Upper lobe of left lung (tissue), 6 donors: ENCODE measurements at regions not wholly inside any gene's neighbourhood (a gene's known extent, or its start where the extent isn't known, plus 50 kb on each side); places are given as distances from the start of the nearest gene placed in this dataset.

Source experiments
- ATAC-seq, 2 donors: fragments of 200-7000 bp; cut with Tn5 transposase; one replicate each; pipeline ENCODE4 v1.9.1; 2022; ENCODE audit warnings: mild to moderate bottlenecking in 2 of 2, moderate library complexity in 2 of 2; ENCODE audit not compliant: low FRiP score in 2 of 2
- DNase-seq, 2 donors: peaks; one replicate each; pipeline ENCODE4 v3.0.0-alpha.2; 2019 to 2020
- H3K27ac ChIP-seq, 4 donors: fragments of 200-600 bp; sonication (generic); one replicate each; pipeline ENCODE4 v1.5.1; 2016 to 2019
- H3K27me3 ChIP-seq, 4 donors: fragments of 200-600 bp; sonication (generic); one replicate each; pipeline ENCODE4 v1.5.1; 2017 to 2019
- H3K36me3 ChIP-seq, 4 donors: fragments of 200-600 bp; sonication (generic); one replicate each; pipeline ENCODE4 v1.5.1; 2016 to 2019
- H3K4me1 ChIP-seq, 4 donors: fragments of 200-600 bp; sonication (generic); one replicate each; pipeline ENCODE4 v1.5.1; 2018 to 2019
- H3K4me3 ChIP-seq, 4 donors: fragments of 200-600 bp; sonication (generic); one replicate each; pipeline ENCODE4 v1.5.1; 2017 to 2019; ENCODE audit warnings: mild to moderate bottlenecking in 2 of 4, moderate library complexity in 1 of 4
- H3K9me3 ChIP-seq, 4 donors: fragments of 200-600 bp; sonication (generic); one replicate each; pipeline ENCODE4 v1.5.1; 2018 to 2019
- EP300 ChIP-seq, 4 donors: sonication (generic); formaldehyde crosslinking; IDR thresholded peaks; one replicate each; pipeline ENCODE4 v1.5.1; 2017; ENCODE audit warnings: antibody characterized with exemption in 4 of 4, control low read depth in 2 of 4
- POLR2A ChIP-seq, 4 donors: fragments of 450-650 bp; IDR thresholded peaks; one replicate each; pipeline ENCODE4 v1.5.1; 2016 to 2017; ENCODE audit warnings: antibody characterized with exemption in 4 of 4, mild to moderate bottlenecking in 2 of 4
- POLR2AphosphoS5 ChIP-seq, 2 donors: sonication (generic); formaldehyde crosslinking; IDR thresholded peaks; one replicate each; pipeline ENCODE4 v1.5.1; 2017; ENCODE audit warnings: antibody characterized with exemption in 2 of 2
- WGBS, 2 donors: methylation state at CpG; one replicate each; pipeline ENCODE4 v1.1.5; 2017 to 2018; 5-methylcytosine and 5-hydroxymethylcytosine counted together
- TF ChIP-seq, protein P1 (sequence below), 6 experiments: fragments of 450-650 bp in 4 of 6; fragments of 200-600 bp in 2 of 6; sonication (generic) in 2 of 6; IDR thresholded peaks; one replicate each; pipeline ENCODE4 v1.5.1; 2016 to 2019; ENCODE audit warnings: antibody characterized with exemption in 6 of 6
- donor health status: DM: no; HTN: no; CAD: no; lungs with moderate emphysema.
- donor health status: DM: no; HTN: yes; CAD: no; lungs with severe emphysema.

DNA sequence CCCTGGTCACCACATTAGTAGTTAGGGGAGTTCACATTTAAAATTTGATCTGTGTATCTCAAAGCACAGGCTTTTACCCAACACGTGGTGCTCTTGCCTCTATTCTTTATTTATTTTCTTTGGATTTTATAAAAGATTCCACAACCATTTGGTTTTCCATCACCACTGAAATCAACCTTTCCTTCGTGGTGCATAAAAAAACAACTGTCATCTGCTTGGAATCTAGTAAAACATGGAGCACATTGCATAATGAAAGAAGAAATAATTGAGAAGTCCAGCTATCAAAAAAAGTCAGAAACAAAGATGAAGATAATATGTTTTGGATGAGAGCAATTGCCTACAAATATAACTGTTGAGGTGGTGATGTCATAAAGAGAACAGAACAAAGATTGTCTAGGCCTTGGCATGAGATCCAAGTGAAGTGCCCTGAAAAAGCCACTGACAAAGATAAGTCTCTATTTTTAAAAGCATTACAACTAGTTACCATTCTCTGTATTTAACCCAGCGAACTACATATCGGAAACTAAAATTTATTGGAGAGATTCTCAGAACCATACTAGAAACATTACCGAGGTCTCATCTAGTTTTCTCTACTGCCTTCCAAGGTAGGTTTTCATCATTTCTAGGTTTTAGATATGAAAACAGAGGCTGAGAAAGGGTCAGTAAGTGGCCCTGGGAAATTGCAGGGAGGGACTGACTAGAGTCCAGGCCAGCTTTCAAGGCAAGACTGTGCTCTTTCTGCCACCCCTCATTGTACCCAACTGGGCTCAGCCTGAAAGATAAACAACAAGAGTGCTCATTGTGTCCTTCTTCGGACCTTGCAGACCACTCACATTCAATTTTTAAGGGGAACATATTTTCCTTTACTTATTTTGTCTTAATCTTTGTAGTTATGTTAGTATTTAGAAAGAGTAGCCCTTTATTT is 127.3 kb downstream of the MAD2L1 start:
- ATAC-seq = no peak
- no peaks in the 10 kb centered on the region for H3K36me3 ChIP-seq
- H3K27me3 ChIP-seq = no peaks in the 10 kb centered on the region
- no peak for DNase-seq
- H3K9me3 ChIP-seq = no peaks in the 10 kb centered on the region
- no peaks in the 10 kb centered on the region for H3K4me1 ChIP-seq
- WGBS, 2 donors = 73 to 78% methylated on average over 6 of the region's 6 CpGs
- no peak overlapping the region for H3K4me3 ChIP-seq
- H3K27ac ChIP-seq = no peak overlapping the region
- TF ChIP-seq, protein P1, sequence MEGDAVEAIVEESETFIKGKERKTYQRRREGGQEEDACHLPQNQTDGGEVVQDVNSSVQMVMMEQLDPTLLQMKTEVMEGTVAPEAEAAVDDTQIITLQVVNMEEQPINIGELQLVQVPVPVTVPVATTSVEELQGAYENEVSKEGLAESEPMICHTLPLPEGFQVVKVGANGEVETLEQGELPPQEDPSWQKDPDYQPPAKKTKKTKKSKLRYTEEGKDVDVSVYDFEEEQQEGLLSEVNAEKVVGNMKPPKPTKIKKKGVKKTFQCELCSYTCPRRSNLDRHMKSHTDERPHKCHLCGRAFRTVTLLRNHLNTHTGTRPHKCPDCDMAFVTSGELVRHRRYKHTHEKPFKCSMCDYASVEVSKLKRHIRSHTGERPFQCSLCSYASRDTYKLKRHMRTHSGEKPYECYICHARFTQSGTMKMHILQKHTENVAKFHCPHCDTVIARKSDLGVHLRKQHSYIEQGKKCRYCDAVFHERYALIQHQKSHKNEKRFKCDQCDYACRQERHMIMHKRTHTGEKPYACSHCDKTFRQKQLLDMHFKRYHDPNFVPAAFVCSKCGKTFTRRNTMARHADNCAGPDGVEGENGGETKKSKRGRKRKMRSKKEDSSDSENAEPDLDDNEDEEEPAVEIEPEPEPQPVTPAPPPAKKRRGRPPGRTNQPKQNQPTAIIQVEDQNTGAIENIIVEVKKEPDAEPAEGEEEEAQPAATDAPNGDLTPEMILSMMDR (IDR thresholded peaks at IDR 0.05) = no peak
- no peak for TF ChIP-seq POLR2A (IDR thresholded peaks at IDR 0.05)
- no peak for TF ChIP-seq EP300 (IDR thresholded peaks at IDR 0.05)
- no peak for TF ChIP-seq POLR2AphosphoS5 (IDR thresholded peaks at IDR 0.05)

DNA sequence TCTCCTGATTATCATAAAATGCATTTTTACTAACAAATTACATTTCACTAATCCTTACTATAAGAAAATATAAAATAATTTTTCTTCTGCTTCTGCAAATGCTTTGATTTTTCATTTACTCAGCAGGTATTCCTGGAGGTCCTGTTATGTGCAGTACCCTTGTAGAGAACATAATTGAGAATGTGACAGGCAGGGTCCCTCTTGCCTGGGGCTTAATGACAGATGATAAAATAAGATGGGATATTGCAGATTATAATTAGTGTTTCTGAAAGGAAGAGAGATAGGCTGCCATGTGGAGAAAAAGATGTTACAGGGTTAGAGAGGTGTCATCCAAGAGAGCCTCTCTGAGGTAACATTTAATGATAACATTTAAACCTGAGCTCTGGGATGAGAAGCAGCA is 128.9 kb downstream of the MAD2L1 start:
- Histone ChIP-seq H3K27ac (no peak overlapping the region), H3K4me3 (no peak overlapping the region), H3K27me3 (no peaks in the 10 kb centered on the region), H3K4me1 (no peaks in the 10 kb centered on the region), H3K36me3 (no peaks in the 10 kb centered on the region), H3K9me3 (no peaks in the 10 kb centered on the region)
- no peak for ATAC-seq
- TF ChIP-seq, protein P1 (IDR thresholded peaks at IDR 0.05) = no peak
- TF ChIP-seq POLR2A (IDR thresholded peaks at IDR 0.05) (no peak), POLR2AphosphoS5 (IDR thresholded peaks at IDR 0.05) (no peak), EP300 (IDR thresholded peaks at IDR 0.05) (no peak)
- DNase-seq = no peak

DNA sequence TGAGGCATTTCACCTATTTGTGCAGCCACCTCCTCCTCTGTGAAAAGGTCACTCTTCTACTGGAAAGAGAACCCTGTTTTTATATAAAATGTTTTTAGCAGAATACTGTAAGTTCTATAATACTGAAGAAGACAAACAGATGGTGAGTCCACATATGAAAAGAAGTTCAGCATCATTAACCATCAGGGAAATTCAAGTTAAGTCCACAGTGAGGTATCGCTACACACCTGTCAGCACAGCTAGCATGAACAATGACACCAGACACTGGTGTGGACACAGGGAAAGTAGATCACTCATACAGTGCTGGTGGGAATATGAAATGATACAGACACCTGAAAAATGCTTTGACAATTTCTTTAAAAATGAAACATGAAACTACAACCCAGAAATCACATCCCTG is 133.0 kb downstream of the MAD2L1 start:
- TF ChIP-seq EP300 (IDR thresholded peaks at IDR 0.05) (no peak), POLR2AphosphoS5 (IDR thresholded peaks at IDR 0.05) (no peak), POLR2A (IDR thresholded peaks at IDR 0.05) (no peak)
- TF ChIP-seq, protein P1 (IDR thresholded peaks at IDR 0.05) = no peak
- no peak overlapping the region for H3K4me3 ChIP-seq
- DNase-seq (no peak), ATAC-seq (no peak)
- H3K9me3 ChIP-seq = no peaks in the 10 kb centered on the region
- no peaks in the 10 kb centered on the region for H3K4me1 ChIP-seq
- H3K36me3 ChIP-seq = no peaks in the 10 kb centered on the region
- H3K27ac ChIP-seq = no peak overlapping the region
- no peaks in the 10 kb centered on the region for H3K27me3 ChIP-seq
- 92 to 96% methylated on average over 1 of the region's 1 CpG for WGBS, 2 donors

DNA sequence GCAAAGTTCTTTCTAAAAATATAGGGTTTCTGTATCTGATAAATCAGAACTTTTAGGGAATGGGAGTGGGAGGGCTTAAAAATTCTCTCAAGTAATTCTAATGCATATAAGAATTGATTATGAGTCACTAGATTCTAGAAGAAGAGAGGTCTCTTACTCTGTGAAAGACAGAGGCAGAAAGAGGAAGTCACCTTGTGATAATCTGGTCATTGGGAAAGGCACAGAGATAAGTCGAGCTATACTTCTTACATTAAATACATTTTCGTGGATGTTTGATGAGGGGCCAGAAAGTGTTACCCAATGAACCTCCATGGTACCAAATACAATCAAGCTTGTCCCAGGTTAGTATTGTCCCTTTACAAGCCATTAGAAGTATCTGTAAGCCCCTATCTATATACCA is 134.4 kb downstream of the MAD2L1 start:
- TF ChIP-seq POLR2A (IDR thresholded peaks at IDR 0.05) = no peak
- no peaks in the 10 kb centered on the region for H3K4me1 ChIP-seq
- H3K27ac ChIP-seq = no peak overlapping the region
- H3K36me3 ChIP-seq = no peaks in the 10 kb centered on the region
- no peak for ATAC-seq
- WGBS, 2 donors = 69 to 77% methylated on average over 2 of the region's 2 CpGs
- H3K9me3 ChIP-seq = no peaks in the 10 kb centered on the region
- DNase-seq = no peak
- H3K4me3 ChIP-seq = no peak overlapping the region
- H3K27me3 ChIP-seq = no peaks in the 10 kb centered on the region

DNA sequence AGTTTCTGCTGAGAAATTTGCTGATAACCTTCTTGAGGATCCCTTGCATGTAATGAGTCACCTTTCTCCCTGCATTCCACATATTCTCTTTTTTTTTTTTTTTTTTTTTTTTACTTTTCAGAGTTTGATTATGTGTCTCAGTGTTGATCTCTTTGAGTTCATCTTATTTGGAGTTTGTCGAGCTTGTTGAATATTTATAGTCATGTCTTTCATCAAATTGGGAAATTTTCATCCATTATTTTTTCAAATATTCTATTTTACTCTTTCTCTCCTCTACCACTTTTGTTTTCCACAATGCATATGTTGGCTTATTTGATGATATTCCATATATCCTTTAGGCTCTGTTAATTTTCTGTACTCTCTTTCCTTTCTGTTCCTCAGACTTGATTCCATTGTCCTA is 136.1 kb downstream of the MAD2L1 start:
- no peaks in the 10 kb centered on the region for H3K9me3 ChIP-seq
- ATAC-seq = no peak
- 86 to 89% methylated on average over 1 of the region's 1 CpG for WGBS, 2 donors
- no peaks in the 10 kb centered on the region for H3K36me3 ChIP-seq
- H3K4me1 ChIP-seq = no peaks in the 10 kb centered on the region
- DNase-seq = no peak
- H3K27me3 ChIP-seq = no peaks in the 10 kb centered on the region
- H3K27ac ChIP-seq = no peak overlapping the region
- H3K4me3 ChIP-seq = no peak overlapping the region
- TF ChIP-seq POLR2A (IDR thresholded peaks at IDR 0.05) = no peak
- TF ChIP-seq, protein P1 (IDR thresholded peaks at IDR 0.05) = no peak
- no peak for TF ChIP-seq EP300 (IDR thresholded peaks at IDR 0.05)
- no peak for TF ChIP-seq POLR2AphosphoS5 (IDR thresholded peaks at IDR 0.05)
